ENCODE measurements at regions not wholly inside any gene's neighbourhood (a gene's known extent, or its start where the extent isn't known, plus 50 kb on each side); places are given as distances from the start of the nearest gene placed in this dataset.
A peak's percentile ranks its signal among the peaks of the same experiment; 100 is the strongest.

DNA sequence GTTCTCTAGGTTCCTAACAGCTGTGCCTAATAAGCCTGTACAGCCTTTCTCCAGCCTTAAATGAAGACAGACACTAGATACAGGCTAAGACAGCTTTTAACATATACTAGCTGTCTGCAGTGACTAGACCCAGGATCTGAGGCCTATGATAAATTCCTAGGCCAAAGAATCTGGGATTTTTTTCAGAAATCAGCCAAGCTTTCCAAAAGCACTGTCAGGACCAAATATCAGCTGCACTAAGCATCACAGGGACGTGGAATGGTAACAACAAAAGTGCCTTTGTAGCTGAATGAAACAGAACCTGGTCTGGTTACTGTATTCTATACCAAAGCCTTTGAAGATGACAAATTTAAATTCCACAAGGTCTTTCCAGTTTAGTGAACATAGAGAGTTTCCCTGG, 77.9 kb upstream of the DOCK9 start:
- no peak for DNase-seq

- no peak for DNase-seq
Observed at GRCh38 chr13:99056381-99057014, 78.6 kb upstream of the DOCK9 start.

GRCh38 chr13:99057310-99057975, 79.6 kb upstream of the DOCK9 start:
- no peak for DNase-seq

GRCh38 chr13:99058527-99059495, 80.9 kb upstream of the DOCK9 start:
- DNase-seq, result no peak

GRCh38 chr13:99059498-99060075, 81.7 kb upstream of the DOCK9 start:
- no peak for DNase-seq

- DNase-seq, result no peak
Observed at GRCh38 chr13:99061411-99061810, 83.5 kb upstream of the DOCK9 start.

DNA sequence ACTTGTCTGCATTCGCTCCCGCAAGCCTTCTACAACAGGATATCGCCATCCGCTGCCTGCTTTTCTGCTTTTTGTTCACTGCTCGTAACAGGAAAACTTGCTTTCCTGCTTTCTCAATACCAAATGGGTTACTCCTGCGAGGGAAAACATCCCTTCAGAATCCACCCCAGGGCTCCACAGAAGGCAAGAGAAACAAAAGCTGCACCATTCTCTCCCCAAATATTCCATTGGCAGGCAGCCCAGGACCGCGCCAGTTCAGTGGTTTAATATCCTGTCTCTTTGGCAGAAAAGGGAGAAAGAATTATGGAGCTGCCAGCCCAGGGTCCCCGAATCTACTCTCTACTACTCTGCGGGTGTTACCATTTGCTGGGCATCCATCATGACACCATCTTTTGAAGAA, 84.7 kb upstream of the DOCK9 start:
- peak in 1 of 2 experiments; percentile 63 for DNase-seq

DNA sequence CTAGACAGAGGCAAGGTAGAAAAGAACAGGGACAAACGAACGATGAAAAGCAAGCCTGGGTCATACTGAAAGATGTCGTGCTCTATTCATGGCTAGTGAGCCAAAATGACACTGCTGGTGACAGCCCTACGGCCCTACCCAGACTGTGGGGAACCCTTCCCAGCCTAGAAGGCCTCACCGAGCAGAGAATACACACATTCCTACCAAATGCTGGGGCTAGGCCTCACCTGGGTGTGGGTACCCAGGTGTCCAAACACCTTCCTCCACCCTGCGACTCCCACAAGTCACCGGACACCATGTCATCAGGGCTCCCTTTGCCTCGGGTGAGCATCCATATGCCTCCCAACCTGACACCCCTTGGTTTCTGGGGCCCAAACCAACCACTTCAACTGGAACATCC, 85.3 kb upstream of the DOCK9 start:
- no peak for DNase-seq

DNA sequence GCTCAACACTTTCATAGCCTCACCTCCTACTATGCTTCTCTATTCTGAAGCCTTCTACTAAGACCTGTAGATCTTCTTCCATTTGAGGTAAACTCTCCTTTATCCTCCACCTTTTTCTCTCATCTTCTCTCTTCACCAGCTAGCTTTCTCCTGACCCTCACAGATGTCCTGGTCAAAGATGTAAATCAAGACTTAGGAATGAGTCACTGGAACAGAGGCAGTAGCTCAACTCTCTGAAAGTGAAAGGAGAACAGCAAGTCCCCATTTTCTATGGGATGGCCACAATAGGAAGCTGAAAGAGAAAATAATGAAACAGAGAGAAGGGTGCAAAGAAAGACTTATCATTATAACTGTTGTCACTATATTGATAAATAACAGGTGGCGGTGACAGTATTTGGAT, 86.1 kb upstream of the DOCK9 start:
- DNase-seq, result no peak

GRCh38 chr13:99064624-99065234, 86.9 kb upstream of the DOCK9 start:
- DNase-seq, result no peak

- DNase-seq, result no peak
Observed at GRCh38 chr13:99065235-99066015, 87.6 kb upstream of the DOCK9 start.

DNA sequence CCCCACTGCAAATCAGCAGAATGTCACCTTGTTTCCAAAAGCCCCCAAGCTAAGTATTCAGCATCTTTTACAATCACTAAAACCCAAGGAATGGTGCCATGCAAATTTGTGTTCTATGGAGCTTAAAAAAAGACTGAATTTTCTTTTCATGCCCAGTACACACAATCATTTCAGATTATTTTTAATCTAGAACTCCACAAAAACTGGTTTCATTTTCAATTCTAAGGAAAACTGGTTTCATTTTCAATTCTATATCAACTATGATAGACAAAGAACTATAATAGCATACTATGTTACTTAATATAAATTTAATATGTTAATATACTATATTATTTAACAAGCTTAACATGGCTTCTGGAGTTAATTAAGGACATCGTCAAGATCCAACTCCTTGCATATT, 88.4 kb upstream of the DOCK9 start:
- DNase-seq, result no peak

GRCh38 chr13:99067159-99067985, 89.5 kb upstream of the DOCK9 start:
- DNase-seq, result no peak

DNA sequence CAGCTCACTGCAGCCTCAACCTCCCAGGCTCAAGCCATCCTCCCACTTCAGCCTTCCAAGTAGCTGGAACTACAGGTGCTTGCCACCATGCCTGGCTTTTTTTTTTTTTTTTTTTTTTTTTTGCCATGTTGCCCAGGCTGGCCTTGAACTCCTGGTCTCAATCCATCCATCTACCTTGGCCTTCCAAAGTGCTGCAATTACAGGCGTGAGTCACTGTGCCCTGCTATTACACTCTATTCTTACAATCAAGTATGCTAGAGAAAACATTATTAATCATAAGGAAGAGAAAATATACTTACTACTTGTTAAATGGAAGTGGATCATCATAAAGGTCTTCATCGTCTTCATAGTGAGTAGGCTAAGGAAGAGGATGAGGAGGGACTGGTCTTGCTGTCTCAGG, 93.3 kb upstream of the DOCK9 start:
- no peak for DNase-seq

DNA sequence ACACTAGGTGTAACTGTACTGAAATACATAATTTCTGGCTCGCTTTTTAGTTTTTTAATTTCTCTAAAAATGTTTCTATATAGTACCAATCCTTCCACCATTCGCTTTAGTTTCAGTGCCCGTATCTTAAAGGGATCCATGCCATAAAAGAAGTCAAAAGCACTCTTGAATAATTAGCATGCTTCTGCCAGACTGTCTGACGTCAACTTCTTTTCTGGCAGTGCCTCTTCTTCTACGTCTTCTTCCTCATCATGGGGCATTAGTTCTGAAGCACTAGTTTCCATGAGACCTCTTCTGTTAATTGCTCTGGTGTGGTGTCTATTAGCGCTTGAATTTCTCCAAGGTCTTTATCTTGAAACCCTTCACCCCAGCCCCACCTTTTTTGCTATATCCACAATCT, 93.8 kb upstream of the DOCK9 start:
- DNase-seq, result no peak

DNA sequence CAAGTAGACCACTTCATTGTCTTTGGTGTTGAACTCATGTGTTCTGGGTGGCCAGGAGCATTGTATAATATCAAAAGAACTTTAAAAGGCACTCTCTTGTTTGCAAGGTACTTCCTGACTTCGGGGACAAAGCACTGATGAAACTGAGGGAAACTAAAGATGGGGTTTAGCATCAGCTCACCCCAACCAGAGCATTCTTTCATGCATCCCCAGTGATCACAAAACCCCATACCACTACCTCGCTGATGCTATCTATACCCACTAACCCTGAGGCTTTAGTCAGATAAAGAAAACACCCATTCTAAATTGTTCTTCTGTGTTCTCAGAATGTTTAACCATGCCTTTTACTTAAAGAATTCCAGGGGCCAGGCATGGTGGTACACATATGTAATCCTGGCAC, 94.5 kb upstream of the DOCK9 start:
- DNase-seq, result no peak

DNA sequence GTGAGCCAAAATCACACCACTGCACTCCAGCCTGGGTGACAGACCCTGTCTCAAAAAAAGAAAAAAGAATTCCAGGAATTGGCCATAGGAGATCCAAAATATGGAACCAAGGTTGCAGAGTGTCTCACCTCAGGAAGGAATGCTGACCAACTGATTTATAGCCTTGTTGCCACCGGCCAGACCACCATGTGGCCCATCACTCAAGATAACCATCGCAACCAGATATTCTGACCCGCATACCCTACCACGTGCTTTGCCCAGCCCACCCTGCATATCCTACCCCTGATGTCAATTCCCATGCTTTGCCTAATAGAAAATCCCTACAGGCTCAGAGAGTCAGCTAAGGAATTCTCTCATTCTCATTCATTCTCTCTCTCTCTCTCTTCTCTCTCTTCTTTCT, 95.1 kb upstream of the DOCK9 start:
- no peak for DNase-seq

DNA sequence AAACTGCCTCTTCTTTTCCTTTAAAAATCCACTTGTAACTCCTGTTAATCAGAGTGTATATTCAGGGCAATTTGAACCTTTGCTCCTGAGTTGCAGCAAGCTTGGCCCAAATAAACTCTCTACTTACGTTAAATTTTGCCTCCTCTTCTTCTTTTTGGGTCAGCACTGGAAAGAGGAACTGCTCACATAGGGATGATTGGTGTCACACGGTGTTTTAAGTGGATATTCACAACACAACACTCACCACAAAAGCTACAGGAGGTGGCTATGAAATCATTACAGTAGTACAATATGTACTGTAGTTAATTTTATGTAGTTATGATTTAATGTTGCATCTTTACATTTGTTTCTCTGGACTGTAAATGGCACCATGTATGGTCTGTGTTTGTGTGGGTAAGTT, 96.8 kb upstream of the DOCK9 start:
- no peak for DNase-seq

- DNase-seq, result no peak
Observed at GRCh38 chr13:99075268-99076191, 97.7 kb upstream of the DOCK9 start.

Measured in NCI-H446 (cell line).